Neural progenitor cell (in vitro differentiated cells): ENCODE measurements at regions not wholly inside any gene's neighbourhood (a gene's known extent, or its start where the extent isn't known, plus 50 kb on each side); places are given as distances from the start of the nearest gene placed in this dataset.
"Not testable (repeated sequence)": the region's sequence is repeated elsewhere in the genome, so short reads cannot be mapped to it uniquely, and the experiment has no call there.

Experiments used
- DNase-seq: peaks from one replicate; pipeline ENCODE4 v3.0.0-alpha.2; 2016; ENCODE audit warnings: low spot score
- H2AFZ ChIP-seq: fragments of 200-600 bp; sonication (generic); replicated peaks from 2 replicates; pipeline ENCODE4 v1.6.1; 2016; ENCODE audit warnings: antibody characterized with exemption
- H3F3A ChIP-seq: fragments of 200-600 bp; sonication (generic); 2 replicates; pipeline ENCODE4 v1.6.1; 2016; ENCODE audit warnings: antibody characterized with exemption, low read depth
- H3K27ac ChIP-seq: fragments of 200-600 bp; sonication (generic); 2 replicates; pipeline ENCODE4 v1.5.1; 2016; ENCODE audit warnings: mild to moderate bottlenecking
- H3K27me3 ChIP-seq: fragments of 200-600 bp; sonication (generic); 2 replicates; pipeline ENCODE4 v1.6.1; 2016; ENCODE audit warnings: mild to moderate bottlenecking, moderate library complexity
- H3K36me3 ChIP-seq: fragments of 200-600 bp; sonication (generic); 2 replicates; pipeline ENCODE4 v1.5.1; 2016
- H3K4me1 ChIP-seq: fragments of 200-600 bp; sonication (generic); 2 replicates; pipeline ENCODE4 v1.6.1; 2016; ENCODE audit warnings: mixed run types
- H3K4me2 ChIP-seq: fragments of 200-600 bp; sonication (generic); 2 replicates; pipeline ENCODE4 v1.6.1; 2016
- H3K4me3 ChIP-seq: fragments of 200-600 bp; sonication (generic); 2 replicates; pipeline ENCODE4 v1.5.1; 2016
- H3K79me2 ChIP-seq: fragments of 200-600 bp; sonication (generic); 2 replicates; pipeline ENCODE4 v1.6.1; 2016; ENCODE audit warnings: low read depth
- H3K9ac ChIP-seq: fragments of 200-600 bp; sonication (generic); 2 replicates; pipeline ENCODE4 v1.6.1; 2016
- H3K9me3 ChIP-seq: fragments of 200-600 bp; sonication (generic); 2 replicates; pipeline ENCODE4 v1.5.1; 2016; ENCODE audit warnings: low read depth
- H4K20me1 ChIP-seq: fragments of 200-600 bp; sonication (generic); 2 replicates; pipeline ENCODE4 v1.6.1; 2016; ENCODE audit warnings: low read depth
- H3K27ac Mint-ChIP-seq: 3 replicates; pipeline ENCODE4 v1.8.0; 2021; ENCODE audit warnings: mixed read lengths
- H3K27me3 Mint-ChIP-seq: 2 replicates; pipeline ENCODE4 v1.8.0; 2022; ENCODE audit warnings: low read depth, mild to moderate bottlenecking, inconsistent platforms, moderate library complexity, mixed read lengths; ENCODE audit not compliant: insufficient read depth
- H3K36me3 Mint-ChIP-seq: 3 replicates; pipeline ENCODE4 v1.8.0; 2021; ENCODE audit warnings: mixed read lengths
- H3K4me1 Mint-ChIP-seq: 3 replicates; pipeline ENCODE4 v1.8.0; 2021; ENCODE audit warnings: mixed read lengths
- H3K4me3 Mint-ChIP-seq: 3 replicates; pipeline ENCODE4 v1.8.0; 2021; ENCODE audit warnings: mild to moderate bottlenecking, moderate library complexity, mixed read lengths
- H3K9me3 Mint-ChIP-seq: 3 replicates; pipeline ENCODE4 v1.8.0; 2020; ENCODE audit warnings: mixed read lengths
- CTCF ChIP-seq: fragments of 200-600 bp; sonication (generic); IDR thresholded peaks from 2 replicates; pipeline ENCODE4 v1.5.1; 2017; ENCODE audit warnings: antibody characterized with exemption, mild to moderate bottlenecking
- EZH2 ChIP-seq: fragments of 200-600 bp; sonication (generic); IDR thresholded peaks from 2 replicates; pipeline ENCODE4 v1.6.1; 2017; ENCODE audit warnings: antibody characterized with exemption, mild to moderate bottlenecking, moderate library complexity
- EZH2phosphoT487 ChIP-seq: fragments of 200-600 bp; sonication (generic); IDR thresholded peaks from 2 replicates; pipeline ENCODE4 v1.6.1; 2017; ENCODE audit warnings: antibody characterized with exemption

GRCh38 chr5:92017776-92018175 is 634.7 kb upstream of the ARRDC3 start:
- no peak overlapping the region for H2AFZ ChIP-seq
- no peak overlapping the region for H3K9ac ChIP-seq
- Mint-ChIP-seq H3K9me3 (peaks cover 6% of the 10 kb centered on the region), H3K4me1 (no peaks in the 10 kb centered on the region), H3K27me3 (peaks cover 2% of the 10 kb centered on the region), H3K4me3 (no peak overlapping the region), H3K36me3 (no peaks in the 10 kb centered on the region), H3K27ac (no peak overlapping the region)
- TF ChIP-seq CTCF, result no peak
- no peaks in the 10 kb centered on the region for H3K9me3 ChIP-seq
- no peaks in the 10 kb centered on the region for H3K4me1 ChIP-seq
- no peak for DNase-seq
- H3K36me3 ChIP-seq, result no peaks in the 10 kb centered on the region
- no peaks in the 10 kb centered on the region for H3K27me3 ChIP-seq
- H3K27ac ChIP-seq, result no peak overlapping the region
- no peaks in the 10 kb centered on the region for H3F3A ChIP-seq
- no peaks in the 10 kb centered on the region for H4K20me1 ChIP-seq
- no peak overlapping the region for H3K4me3 ChIP-seq
- H3K79me2 ChIP-seq, result no peaks in the 10 kb centered on the region
- no peak overlapping the region for H3K4me2 ChIP-seq

- not testable (repeated sequence) for H3K27ac Mint-ChIP-seq
Measured at GRCh38 chr5:92011845-92012244, 628.7 kb upstream of the ARRDC3 start.

GRCh38 chr5:92003806-92004205 is 620.7 kb upstream of the ARRDC3 start:
- peaks cover 15% of the 10 kb centered on the region for H3K4me1 Mint-ChIP-seq
- no peaks in the 10 kb centered on the region for H3K27me3 Mint-ChIP-seq
- TF ChIP-seq EZH2, result no peak
- TF ChIP-seq CTCF, result no peak
- TF ChIP-seq EZH2phosphoT487, result no peak

More at GRCh38 chr5:92011845-92012244, 628.7 kb upstream of the ARRDC3 start:
- not testable (repeated sequence) for H3K36me3 ChIP-seq, H3K4me3 ChIP-seq, H3K27me3 ChIP-seq, H3K4me1 ChIP-seq, H3K4me3 Mint-ChIP-seq, H3K79me2 ChIP-seq, H2AFZ ChIP-seq, H3K4me1 Mint-ChIP-seq, H4K20me1 ChIP-seq, H3K27me3 Mint-ChIP-seq, H3K27ac ChIP-seq, H3F3A ChIP-seq, H3K9ac ChIP-seq, H3K4me2 ChIP-seq, H3K36me3 Mint-ChIP-seq, H3K9me3 ChIP-seq, DNase-seq
- H3K9me3 Mint-ChIP-seq, result peaks cover 15% of the 10 kb centered on the region

GRCh38 chr5:92002721-92003274 is 619.7 kb upstream of the ARRDC3 start:
- Histone ChIP-seq H3F3A (no peaks in the 10 kb centered on the region), H3K36me3 (no peaks in the 10 kb centered on the region), H3K9me3 (no peaks in the 10 kb centered on the region), H3K9ac (no peak overlapping the region), H4K20me1 (no peaks in the 10 kb centered on the region), H2AFZ (no peak overlapping the region), H3K79me2 (no peaks in the 10 kb centered on the region), H3K4me1 (no peaks in the 10 kb centered on the region), H3K4me2 (no peak overlapping the region), H3K27ac (no peak overlapping the region), H3K4me3 (no peak overlapping the region), H3K27me3 (no peaks in the 10 kb centered on the region)
- Mint-ChIP-seq H3K4me1 (peaks cover 15% of the 10 kb centered on the region), H3K4me3 (no peak overlapping the region), H3K9me3 (no peaks in the 10 kb centered on the region), H3K36me3 (no peaks in the 10 kb centered on the region), H3K27ac (no peak overlapping the region), H3K27me3 (no peaks in the 10 kb centered on the region)
- no peak for DNase-seq
- TF ChIP-seq CTCF (no peak), EZH2phosphoT487 (no peak), EZH2 (no peak)

More at GRCh38 chr5:92003806-92004205, 620.7 kb upstream of the ARRDC3 start:
- Mint-ChIP-seq H3K4me3 (no peak overlapping the region), H3K9me3 (peaks cover 2% of the 10 kb centered on the region), H3K27ac (no peak overlapping the region), H3K36me3 (no peaks in the 10 kb centered on the region)
- Histone ChIP-seq H3K9me3 (no peaks in the 10 kb centered on the region), H3K36me3 (no peaks in the 10 kb centered on the region), H3K4me2 (no peak overlapping the region), H4K20me1 (no peaks in the 10 kb centered on the region), H3K4me3 (no peak overlapping the region), H2AFZ (no peak overlapping the region), H3K27me3 (no peaks in the 10 kb centered on the region), H3F3A (no peaks in the 10 kb centered on the region), H3K9ac (no peak overlapping the region), H3K79me2 (no peaks in the 10 kb centered on the region), H3K27ac (no peak overlapping the region), H3K4me1 (no peaks in the 10 kb centered on the region)
- no peak for DNase-seq
